ENCODE measurements at regions not wholly inside any gene's neighbourhood (a gene's known extent, or its start where the extent isn't known, plus 50 kb on each side); places are given as distances from the start of the nearest gene placed in this dataset.

DNA sequence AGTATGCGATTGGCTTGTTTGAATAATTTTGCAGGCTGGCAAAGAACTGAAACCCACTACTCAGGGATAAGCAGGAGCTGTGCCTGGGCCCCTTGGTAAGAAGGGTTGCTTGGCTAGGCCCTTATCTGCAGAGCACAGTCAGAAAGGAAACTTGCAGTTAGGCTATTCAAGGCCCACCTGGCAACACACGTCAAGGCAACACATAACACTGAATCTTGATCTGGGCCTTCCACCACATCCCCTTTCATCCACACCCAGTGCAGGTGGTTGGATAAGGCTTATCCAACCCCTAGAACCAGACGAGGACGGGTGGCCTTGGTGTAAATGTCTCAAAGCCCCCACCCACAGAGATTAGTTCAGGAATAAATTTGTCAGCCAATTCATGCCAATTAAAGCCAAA is 72.8 kb upstream of the NEIL3 start:
- Histone ChIP-seq H3K9me3 (ENCODE audit: control insufficient read depth in 2 of 3, insufficient read depth in 1 of 3, low read length in 3 of 3) (no peaks in the 10 kb centered on the region), H3K4me3 (ENCODE audit: low read length in 3 of 3) (no peak overlapping the region), H3K36me3 (ENCODE audit: control insufficient read depth in 2 of 3, insufficient read depth in 3 of 3, low read length in 3 of 3) (no peaks in the 10 kb centered on the region), H3K27me3 (ENCODE audit: control insufficient read depth, insufficient read depth, low read length) (no peaks in the 10 kb centered on the region), H3K9ac (ENCODE audit: low read length in 3 of 3) (no peak overlapping the region), H3K4me1 (ENCODE audit: control insufficient read depth in 2 of 3, insufficient read depth in 2 of 3, low read depth in 1 of 3, low read length in 3 of 3) (peaks cover 0 to 4% (median 0%) of the 10 kb centered on the region in 3 donors), H3K27ac (ENCODE audit: low read depth in 2 of 2, low read length in 2 of 2) (no peak overlapping the region)
- DNase-seq (no peak), FAIRE-seq (no peak)
- intact Hi-C loops (cut with DNase I): no loop called here
- TF ChIP-seq, protein P1, sequence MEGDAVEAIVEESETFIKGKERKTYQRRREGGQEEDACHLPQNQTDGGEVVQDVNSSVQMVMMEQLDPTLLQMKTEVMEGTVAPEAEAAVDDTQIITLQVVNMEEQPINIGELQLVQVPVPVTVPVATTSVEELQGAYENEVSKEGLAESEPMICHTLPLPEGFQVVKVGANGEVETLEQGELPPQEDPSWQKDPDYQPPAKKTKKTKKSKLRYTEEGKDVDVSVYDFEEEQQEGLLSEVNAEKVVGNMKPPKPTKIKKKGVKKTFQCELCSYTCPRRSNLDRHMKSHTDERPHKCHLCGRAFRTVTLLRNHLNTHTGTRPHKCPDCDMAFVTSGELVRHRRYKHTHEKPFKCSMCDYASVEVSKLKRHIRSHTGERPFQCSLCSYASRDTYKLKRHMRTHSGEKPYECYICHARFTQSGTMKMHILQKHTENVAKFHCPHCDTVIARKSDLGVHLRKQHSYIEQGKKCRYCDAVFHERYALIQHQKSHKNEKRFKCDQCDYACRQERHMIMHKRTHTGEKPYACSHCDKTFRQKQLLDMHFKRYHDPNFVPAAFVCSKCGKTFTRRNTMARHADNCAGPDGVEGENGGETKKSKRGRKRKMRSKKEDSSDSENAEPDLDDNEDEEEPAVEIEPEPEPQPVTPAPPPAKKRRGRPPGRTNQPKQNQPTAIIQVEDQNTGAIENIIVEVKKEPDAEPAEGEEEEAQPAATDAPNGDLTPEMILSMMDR (IDR thresholded peaks at IDR 0.05; ENCODE audit: borderline replicate concordance, extremely low read depth, insufficient read depth): no peak

DNA sequence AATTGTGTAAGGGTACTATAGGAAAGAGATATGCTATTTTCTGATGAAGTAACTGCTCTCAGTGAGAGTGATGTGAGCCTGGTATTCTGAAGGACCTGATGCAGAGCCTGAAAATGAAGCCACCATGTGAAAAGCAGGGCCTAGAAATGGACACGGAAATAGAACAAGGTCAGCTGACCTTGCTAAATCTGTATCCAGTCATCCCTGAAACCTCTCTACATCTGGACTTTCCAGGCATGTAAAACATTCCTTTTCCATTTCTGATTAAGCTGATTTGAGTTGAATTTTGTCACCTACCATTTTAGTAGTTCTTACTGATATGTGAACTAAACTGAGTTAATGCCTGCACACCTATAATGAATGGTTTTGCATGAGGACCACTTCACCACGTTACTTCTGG is 72.4 kb upstream of the NEIL3 start:
- Histone ChIP-seq H3K4me3 (ENCODE audit: low read length in 3 of 3) (no peak overlapping the region), H3K9ac (ENCODE audit: low read length in 3 of 3) (no peak overlapping the region), H3K27ac (ENCODE audit: low read depth in 2 of 2, low read length in 2 of 2) (no peak overlapping the region), H3K36me3 (ENCODE audit: control insufficient read depth in 2 of 3, insufficient read depth in 3 of 3, low read length in 3 of 3) (no peaks in the 10 kb centered on the region), H3K27me3 (ENCODE audit: control insufficient read depth, insufficient read depth, low read length) (no peaks in the 10 kb centered on the region), H3K9me3 (ENCODE audit: control insufficient read depth in 2 of 3, insufficient read depth in 1 of 3, low read length in 3 of 3) (no peaks in the 10 kb centered on the region), H3K4me1 (ENCODE audit: control insufficient read depth in 2 of 3, insufficient read depth in 2 of 3, low read depth in 1 of 3, low read length in 3 of 3) (peaks cover 0 to 4% (median 0%) of the 10 kb centered on the region in 3 donors)
- no peak for FAIRE-seq
- intact Hi-C loops (cut with DNase I): no loop called here
- TF ChIP-seq, protein P1 (IDR thresholded peaks at IDR 0.05; ENCODE audit: borderline replicate concordance, extremely low read depth, insufficient read depth): no peak
- DNase-seq: no peak

DNA sequence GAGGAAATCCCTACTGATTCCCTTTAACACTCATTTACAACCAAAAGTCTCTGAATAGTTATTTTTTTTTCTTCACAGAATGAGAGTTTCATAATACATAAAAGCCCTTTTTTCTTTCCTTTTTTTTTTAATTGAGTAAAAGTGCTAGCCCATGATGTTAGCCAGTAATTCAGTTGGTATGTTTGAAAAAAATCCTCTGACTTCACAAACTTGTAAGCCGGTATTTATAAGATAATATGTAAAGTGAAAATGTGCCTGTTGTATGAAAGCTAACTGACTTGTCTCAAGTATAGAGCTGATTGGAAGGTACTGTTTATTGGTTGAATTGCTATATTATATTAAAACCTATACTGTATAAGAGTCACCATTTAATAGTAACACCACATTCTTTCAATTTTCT is 70.2 kb upstream of the NEIL3 start:
- H3K9ac ChIP-seq (ENCODE audit: low read length in 3 of 3): no peak overlapping the region
- FAIRE-seq (peak; percentile 19), DNase-seq (no peak)
- TF ChIP-seq, protein P1 (IDR thresholded peaks at IDR 0.05; ENCODE audit: borderline replicate concordance, extremely low read depth, insufficient read depth): no peak
- intact Hi-C loops (cut with DNase I): no loop called here
- peaks cover 0 to 4% (median 0%) of the 10 kb centered on the region in 3 donors for H3K4me1 ChIP-seq (ENCODE audit: control insufficient read depth in 2 of 3, insufficient read depth in 2 of 3, low read depth in 1 of 3, low read length in 3 of 3)
- no peak overlapping the region for H3K4me3 ChIP-seq (ENCODE audit: low read length in 3 of 3)
- H3K36me3 ChIP-seq (ENCODE audit: control insufficient read depth in 2 of 3, insufficient read depth in 3 of 3, low read length in 3 of 3): no peaks in the 10 kb centered on the region
- no peaks in the 10 kb centered on the region for H3K27me3 ChIP-seq (ENCODE audit: control insufficient read depth, insufficient read depth, low read length)
- H3K27ac ChIP-seq (ENCODE audit: low read depth in 2 of 2, low read length in 2 of 2): no peak overlapping the region
- H3K9me3 ChIP-seq (ENCODE audit: control insufficient read depth in 2 of 3, insufficient read depth in 1 of 3, low read length in 3 of 3): no peaks in the 10 kb centered on the region

DNA sequence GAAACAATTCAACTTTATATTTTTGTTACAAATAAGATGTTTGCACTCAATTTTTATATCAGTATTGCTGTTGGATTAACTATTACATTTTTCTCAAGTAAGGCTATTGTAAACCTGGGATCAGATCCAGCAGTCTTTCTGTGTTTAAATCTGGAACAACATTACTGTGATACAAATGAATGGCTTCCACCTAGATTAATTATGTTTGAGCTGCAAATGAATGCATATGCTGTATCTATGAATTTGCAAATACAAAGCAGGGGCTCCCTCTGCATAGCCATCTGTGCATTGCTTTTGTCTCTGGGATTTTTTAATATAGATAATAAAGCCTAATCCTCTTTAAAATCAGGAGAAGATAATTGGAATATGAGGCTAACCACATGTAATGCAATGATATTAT is 69.8 kb upstream of the NEIL3 start:
- H3K4me1 ChIP-seq (ENCODE audit: control insufficient read depth in 2 of 3, insufficient read depth in 2 of 3, low read depth in 1 of 3, low read length in 3 of 3): peaks cover 0 to 4% (median 0%) of the 10 kb centered on the region in 3 donors
- DNase-seq: peak in 1 of 5 donors; percentile 21
- FAIRE-seq: no peak
- H3K36me3 ChIP-seq (ENCODE audit: control insufficient read depth in 2 of 3, insufficient read depth in 3 of 3, low read length in 3 of 3): no peaks in the 10 kb centered on the region
- no peak overlapping the region for H3K27ac ChIP-seq (ENCODE audit: low read depth in 2 of 2, low read length in 2 of 2)
- H3K9me3 ChIP-seq (ENCODE audit: control insufficient read depth in 2 of 3, insufficient read depth in 1 of 3, low read length in 3 of 3): no peaks in the 10 kb centered on the region
- no peak overlapping the region for H3K4me3 ChIP-seq (ENCODE audit: low read length in 3 of 3)
- H3K9ac ChIP-seq (ENCODE audit: low read length in 3 of 3): no peak overlapping the region
- H3K27me3 ChIP-seq (ENCODE audit: control insufficient read depth, insufficient read depth, low read length): no peaks in the 10 kb centered on the region
- TF ChIP-seq, protein P1 (IDR thresholded peaks at IDR 0.05; ENCODE audit: borderline replicate concordance, extremely low read depth, insufficient read depth): no peak
- intact Hi-C loops (cut with DNase I): no loop called here
